PC-3 (cell line): ENCODE measurements at regions not wholly inside any gene's neighbourhood (a gene's known extent, or its start where the extent isn't known, plus 50 kb on each side); places are given as distances from the start of the nearest gene placed in this dataset.

Experiments used
- ATAC-seq: fragments of 200-7000 bp; cut with Tn5 transposase; 2 replicates; pipeline ENCODE4 v1.9.1; 2020; ENCODE audit warnings: mild to moderate bottlenecking, moderate library complexity
- BruUV-seq: library from RNA; stranded (reverse); fragments of 400-500 nt; replicated peaks from 2 replicates; lab custom pipeline; 2021; lab: Mats Ljungman, UMichigan
- CTCF ChIA-PET: fragments of 300-600 bp; sonication (Branson Sonifier 250); formaldehyde crosslinking; loops from one replicate; lab custom pipeline; 2022; ENCODE audit warnings: antibody characterized with exemption; lab: Charles Lee
- POLR2A ChIA-PET: fragments of 300-600 bp; sonication (Branson Sonifier 250); formaldehyde crosslinking; loops from one replicate; lab custom pipeline; 2022; ENCODE audit warnings: antibody characterized with exemption; ENCODE audit not compliant: unreplicated experiment; lab: Charles Lee
- DNase-seq: peaks from one replicate; pipeline ENCODE4 v3.0.0-alpha.2; 2015
- H2AFZ ChIP-seq: fragments of 300-600 bp; sonication (generic); 2 replicates; pipeline ENCODE4 v1.6.0; 2016; ENCODE audit warnings: antibody characterized with exemption, low read length
- H3F3A ChIP-seq: fragments of 300-600 bp; sonication (generic); one replicate; pipeline ENCODE4 v1.6.0; 2017; ENCODE audit warnings: antibody characterized with exemption, low read length, control low read depth, mild to moderate bottlenecking; ENCODE audit not compliant: unreplicated experiment
- H3K27ac ChIP-seq: fragments of 300-600 bp; sonication (generic); 2 replicates; pipeline ENCODE4 v1.5.1; 2016; ENCODE audit warnings: mild to moderate bottlenecking, low read length
- H3K27me3 ChIP-seq: fragments of 300-600 bp; sonication (generic); 2 replicates; pipeline ENCODE4 v1.6.1; 2016; ENCODE audit warnings: low read length, mixed read lengths
- H3K36me3 ChIP-seq: fragments of 300-600 bp; sonication (generic); 2 replicates; pipeline ENCODE4 v1.6.1; 2016; ENCODE audit warnings: low read depth, mixed run types, low read length, mixed read lengths
- H3K4me1 ChIP-seq: fragments of 300-600 bp; sonication (generic); 2 replicates; pipeline ENCODE4 v1.5.1; 2016; ENCODE audit warnings: low read length; ENCODE audit not compliant: insufficient read depth
- H3K4me2 ChIP-seq: fragments of 300-600 bp; sonication (generic); 2 replicates; pipeline ENCODE4 v1.6.0; 2016; ENCODE audit warnings: low read length
- H3K4me3 ChIP-seq: fragments of 300-600 bp; sonication (generic); 2 replicates; pipeline ENCODE4 v1.5.1; 2016; ENCODE audit warnings: mild to moderate bottlenecking, low read length, mixed read lengths
- H3K79me2 ChIP-seq: fragments of 300-600 bp; sonication (generic); 2 replicates; pipeline ENCODE4 v1.6.1; 2017; ENCODE audit warnings: low read length, mixed read lengths
- H3K9ac ChIP-seq: fragments of 300-600 bp; sonication (generic); 2 replicates; pipeline ENCODE4 v1.6.0; 2016; ENCODE audit warnings: mild to moderate bottlenecking, low read length
- H3K9me2 ChIP-seq: fragments of 300-600 bp; sonication (generic); replicated peaks from 2 replicates; pipeline ENCODE4 v1.6.1; 2016; ENCODE audit warnings: mixed run types, low read length, mixed read lengths
- H3K9me3 ChIP-seq: fragments of 300-600 bp; sonication (generic); 2 replicates; pipeline ENCODE4 v1.6.1; 2016; ENCODE audit warnings: low read length, mixed read lengths
- H4K20me1 ChIP-seq: fragments of 300-600 bp; sonication (generic); 2 replicates; pipeline ENCODE4 v1.6.1; 2016; ENCODE audit warnings: low read length, mixed read lengths
- CTCF ChIP-seq: fragments of 300-600 bp; sonication (generic); conservative IDR thresholded peaks from 2 replicates; pipeline ENCODE4 v1.5.1; 2017; ENCODE audit warnings: antibody characterized with exemption, low read depth, mild to moderate bottlenecking, low read length
- EZH2 ChIP-seq: fragments of 300-600 bp; sonication (generic); IDR thresholded peaks from one replicate; pipeline ENCODE4 v1.6.1; 2017; ENCODE audit warnings: antibody characterized with exemption, mild to moderate bottlenecking, low read length; ENCODE audit not compliant: unreplicated experiment
- EZH2phosphoT487 ChIP-seq: fragments of 300-600 bp; sonication (generic); IDR thresholded peaks from 2 replicates; pipeline ENCODE4 v1.6.1; 2018; ENCODE audit warnings: mild to moderate bottlenecking, antibody characterized with exemption, low read length, borderline replicate concordance
- intact Hi-C: fragments of 100-400 bp; cut with micrococcal nuclease; formaldehyde crosslinking; loops from 2 replicates; pipeline ENCODE4 v1.9.0; 2023

GRCh38 chr9:135372036-135372435 is 107.5 kb upstream of the PPP1R26 start:
- no peak overlapping the region for H3K4me3 ChIP-seq
- H3K27ac ChIP-seq, result no peak overlapping the region
- no peaks in the 10 kb centered on the region for H3F3A ChIP-seq
- H3K4me2 ChIP-seq, result no peak overlapping the region
- H3K79me2 ChIP-seq, result no peaks in the 10 kb centered on the region
- no peaks in the 10 kb centered on the region for H3K4me1 ChIP-seq
- peaks cover 33% of the 10 kb centered on the region for H3K27me3 ChIP-seq
- no peaks in the 10 kb centered on the region for H3K36me3 ChIP-seq
- ATAC-seq (no peak), DNase-seq (no peak)
- no peaks in the 10 kb centered on the region for H3K9me2 ChIP-seq
- H3K9me3 ChIP-seq, result no peaks in the 10 kb centered on the region
- H4K20me1 ChIP-seq, result no peaks in the 10 kb centered on the region
- H3K9ac ChIP-seq, result no peak overlapping the region
- no peak overlapping the region for H2AFZ ChIP-seq
- ChIA-PET POLR2A (no interaction called here), CTCF (no interaction called here)
- TF ChIP-seq CTCF (no peak), EZH2 (no peak), EZH2phosphoT487 (no peak)
- no TSS peak for BruUV-seq
- intact Hi-C loops, result no loop called here

DNA sequence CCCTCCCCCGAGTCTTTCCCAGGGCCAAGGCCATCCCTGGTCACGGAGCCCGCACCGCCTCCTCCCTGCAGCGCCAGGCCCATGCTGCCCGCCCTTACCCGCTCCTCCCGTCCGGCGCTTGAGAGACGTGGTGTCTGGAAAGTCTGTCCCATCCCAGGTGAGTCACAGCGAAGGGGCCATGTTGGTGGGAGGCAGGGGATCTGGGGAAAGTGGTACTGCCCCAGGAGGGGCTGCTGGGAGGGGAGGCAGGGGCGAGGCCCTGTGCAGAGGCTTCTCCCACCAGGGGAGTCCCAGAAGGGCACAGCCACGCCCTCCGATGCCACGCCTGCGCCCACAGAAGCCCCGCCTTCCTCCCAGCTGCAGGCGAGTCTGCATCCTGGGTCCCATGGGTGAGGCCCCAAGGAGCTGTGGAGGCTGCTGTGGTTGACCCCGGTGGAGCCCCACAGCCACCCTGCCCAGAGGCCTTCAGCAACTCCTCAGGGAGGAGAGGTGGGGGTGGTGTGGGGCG is 107.0 kb upstream of the PPP1R26 start:
- BruUV-seq, result no TSS peak
- no peak for TF ChIP-seq EZH2
- no peak for TF ChIP-seq CTCF
- TF ChIP-seq EZH2phosphoT487, result no peak
- Histone ChIP-seq H3K4me3 (no peak overlapping the region), H2AFZ (no peak overlapping the region), H4K20me1 (no peaks in the 10 kb centered on the region), H3K27me3 (peaks cover 33% of the 10 kb centered on the region), H3K9ac (no peak overlapping the region), H3K27ac (no peak overlapping the region), H3K79me2 (no peaks in the 10 kb centered on the region), H3F3A (no peaks in the 10 kb centered on the region), H3K4me1 (no peaks in the 10 kb centered on the region), H3K4me2 (no peak overlapping the region), H3K9me2 (no peaks in the 10 kb centered on the region), H3K9me3 (no peaks in the 10 kb centered on the region), H3K36me3 (no peaks in the 10 kb centered on the region)
- ChIA-PET CTCF (no interaction called here), POLR2A (no interaction called here)
- intact Hi-C loops, result no loop called here
- no peak for DNase-seq
- no peak for ATAC-seq

DNA sequence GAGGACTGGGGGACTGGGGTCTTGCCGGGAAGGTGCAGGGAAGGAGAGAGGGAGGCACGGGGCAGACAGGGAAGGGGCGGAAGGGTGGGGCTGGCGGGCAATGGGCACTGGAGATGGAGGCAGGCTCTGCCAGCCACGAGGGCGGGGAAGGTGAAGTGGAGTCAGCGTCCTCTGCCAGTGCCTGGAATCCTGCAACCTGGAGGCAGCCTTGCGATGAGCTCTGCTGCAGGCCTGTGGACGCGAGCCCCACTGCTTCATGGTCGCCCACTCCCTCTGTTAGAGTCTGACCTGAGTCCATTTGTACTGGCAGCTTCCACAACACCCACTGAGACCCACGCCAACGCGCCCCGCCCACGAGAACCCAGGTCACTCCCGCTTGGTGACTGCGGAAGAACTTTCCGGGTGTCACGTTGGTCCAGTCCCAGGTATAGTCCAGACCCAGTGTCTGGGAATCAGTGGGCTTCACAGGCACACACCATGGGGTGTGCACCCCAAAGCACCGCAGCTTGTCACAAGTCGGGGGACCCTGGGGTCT is 106.4 kb upstream of the PPP1R26 start:
- TF ChIP-seq EZH2, result no peak
- TF ChIP-seq EZH2phosphoT487, result no peak
- no peak for TF ChIP-seq CTCF
- Histone ChIP-seq H3K4me1 (no peaks in the 10 kb centered on the region), H3K27me3 (peaks cover 33% of the 10 kb centered on the region), H3K9ac (no peak overlapping the region), H4K20me1 (no peaks in the 10 kb centered on the region), H3K27ac (no peak overlapping the region), H3K4me3 (no peak overlapping the region), H3K9me3 (no peaks in the 10 kb centered on the region), H3K9me2 (no peaks in the 10 kb centered on the region), H3K36me3 (no peaks in the 10 kb centered on the region), H2AFZ (no peak overlapping the region), H3F3A (no peaks in the 10 kb centered on the region), H3K4me2 (no peak overlapping the region), H3K79me2 (no peaks in the 10 kb centered on the region)
- intact Hi-C loops, result no loop called here
- ChIA-PET CTCF (no interaction called here), POLR2A (no interaction called here)
- ATAC-seq, result no peak
- no peak for DNase-seq
- no TSS peak for BruUV-seq
